Suppressor macrophage treated with lipopolysaccharide for 1 hour (primary cell): ENCODE measurements at regions not wholly inside any gene's neighbourhood (a gene's known extent, or its start where the extent isn't known, plus 50 kb on each side); places are given as distances from the start of the nearest gene placed in this dataset.

Experiments
- DNase-seq, 3 donors: peaks; one replicate each; pipeline ENCODE4 v3.0.0-alpha.2; 2020 to 2022

- DNase-seq: no peak
These were observed 125.8 kb downstream of the NTMT2 start for GRCh38 chr1:170271430-170272161.

GRCh38 chr1:170273291-170274130, 127.8 kb downstream of the NTMT2 start:
- DNase-seq: no peak

GRCh38 chr1:170274131-170274501, 128.4 kb downstream of the NTMT2 start:
- no peak for DNase-seq

GRCh38 chr1:170277985-170278384, 132.2 kb downstream of the NTMT2 start:
- DNase-seq: no peak

GRCh38 chr1:170284016-170284415, 138.3 kb downstream of the NTMT2 start:
- no peak for DNase-seq

- no peak for DNase-seq
These were observed 138.8 kb downstream of the NTMT2 start for GRCh38 chr1:170284512-170284911.

GRCh38 chr1:170284951-170285350, 139.2 kb downstream of the NTMT2 start:
- no peak for DNase-seq

GRCh38 chr1:170288155-170288554, 142.4 kb downstream of the NTMT2 start:
- DNase-seq: no peak

- no peak for DNase-seq
These were observed 144.5 kb downstream of the NTMT2 start for GRCh38 chr1:170290276-170290675.

- no peak for DNase-seq
These were observed 145.2 kb downstream of the NTMT2 start for GRCh38 chr1:170290991-170291390.

- DNase-seq: no peak
These were observed 145.8 kb downstream of the NTMT2 start for GRCh38 chr1:170291516-170291915.

GRCh38 chr1:170296211-170296610, 150.5 kb downstream of the NTMT2 start:
- DNase-seq: no peak

GRCh38 chr1:170296642-170297041, 150.9 kb downstream of the NTMT2 start:
- no peak for DNase-seq

GRCh38 chr1:170301596-170301995, 155.8 kb downstream of the NTMT2 start:
- DNase-seq: no peak

- DNase-seq: no peak
These were observed 157.3 kb downstream of the NTMT2 start for GRCh38 chr1:170303034-170303433.

GRCh38 chr1:170305777-170306512, 160.2 kb downstream of the NTMT2 start:
- no peak for DNase-seq

- DNase-seq: no peak
These were observed 160.8 kb downstream of the NTMT2 start for GRCh38 chr1:170306513-170306910.

GRCh38 chr1:170306948-170307347, 161.2 kb downstream of the NTMT2 start:
- DNase-seq: no peak

GRCh38 chr1:170307426-170307825, 161.7 kb downstream of the NTMT2 start:
- no peak for DNase-seq

GRCh38 chr1:170309389-170310013, 163.7 kb downstream of the NTMT2 start:
- DNase-seq: no peak

- DNase-seq: no peak
These were observed 164.3 kb downstream of the NTMT2 start for GRCh38 chr1:170310014-170310405.

- no peak for DNase-seq
These were observed 165.2 kb downstream of the NTMT2 start for GRCh38 chr1:170310951-170311350.

- DNase-seq: no peak
These were observed 167.5 kb downstream of the NTMT2 start for GRCh38 chr1:170313306-170313705.
